ENCODE measurements at regions not wholly inside any gene's neighbourhood (a gene's known extent, or its start where the extent isn't known, plus 50 kb on each side); places are given as distances from the start of the nearest gene placed in this dataset.

- no peak for TF ChIP-seq ZNF274 (IDR thresholded peaks at IDR 0.05; ENCODE audit: low read depth, low read length)
- no peak for TF ChIP-seq YY1 (IDR thresholded peaks at IDR 0.05; ENCODE audit: insufficient read depth, insufficient read length)
These were observed 123.2 kb downstream of the RRAGC start for GRCh38 chr1:38736399-38736798.
